ENCODE measurements at regions not wholly inside any gene's neighbourhood (a gene's known extent, or its start where the extent isn't known, plus 50 kb on each side); places are given as distances from the start of the nearest gene placed in this dataset.

DNA sequence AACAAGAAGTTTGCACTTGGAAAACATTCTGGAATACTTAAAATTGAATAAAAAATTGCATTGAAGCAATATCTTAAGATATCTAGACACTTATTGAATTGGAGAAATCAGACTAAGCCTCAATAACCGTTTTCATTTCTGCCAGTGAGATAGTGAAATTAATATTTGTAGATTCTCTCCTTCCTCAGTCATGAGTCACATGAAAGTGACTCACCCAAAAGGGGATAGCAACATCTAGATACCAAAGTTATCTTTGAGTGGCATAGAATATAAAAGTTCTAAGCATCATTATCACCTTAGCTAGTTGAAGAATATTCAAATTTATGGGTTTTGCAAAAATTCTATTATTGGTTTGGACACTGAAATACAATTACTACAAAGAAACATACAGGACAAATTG, 614.8 kb upstream of the ZNF717 start:
- TF ChIP-seq CTCF (conservative IDR thresholded peaks at IDR 0.05; ENCODE audit: low read length), result no peak
- no peak for TF ChIP-seq EZH2phosphoT487 (IDR thresholded peaks at IDR 0.05; ENCODE audit: borderline replicate concordance)

Data from Loucy (cell line).